ENCODE measurements at regions not wholly inside any gene's neighbourhood (a gene's known extent, or its start where the extent isn't known, plus 50 kb on each side); places are given as distances from the start of the nearest gene placed in this dataset.

DNA sequence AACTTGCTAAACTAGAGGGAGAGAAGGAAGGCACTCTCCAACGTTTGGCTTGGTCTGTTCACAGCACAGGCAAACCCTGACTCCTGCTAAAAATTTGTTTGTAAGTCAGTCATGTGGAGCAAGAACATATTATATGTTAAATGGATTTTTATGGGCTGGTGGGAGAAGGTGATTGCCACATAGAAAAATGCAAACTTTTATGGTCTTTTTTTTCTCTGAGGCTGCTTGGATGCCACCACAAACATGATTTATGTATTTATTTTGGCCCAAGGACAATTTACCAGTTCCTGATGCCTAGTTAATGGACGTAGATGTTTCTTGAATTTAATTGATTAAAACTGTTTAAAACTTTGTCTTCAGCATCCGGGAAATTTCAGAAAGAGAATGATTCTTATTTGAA is 274.2 kb upstream of the MYOCD start:
- TF ChIP-seq, protein P1, sequence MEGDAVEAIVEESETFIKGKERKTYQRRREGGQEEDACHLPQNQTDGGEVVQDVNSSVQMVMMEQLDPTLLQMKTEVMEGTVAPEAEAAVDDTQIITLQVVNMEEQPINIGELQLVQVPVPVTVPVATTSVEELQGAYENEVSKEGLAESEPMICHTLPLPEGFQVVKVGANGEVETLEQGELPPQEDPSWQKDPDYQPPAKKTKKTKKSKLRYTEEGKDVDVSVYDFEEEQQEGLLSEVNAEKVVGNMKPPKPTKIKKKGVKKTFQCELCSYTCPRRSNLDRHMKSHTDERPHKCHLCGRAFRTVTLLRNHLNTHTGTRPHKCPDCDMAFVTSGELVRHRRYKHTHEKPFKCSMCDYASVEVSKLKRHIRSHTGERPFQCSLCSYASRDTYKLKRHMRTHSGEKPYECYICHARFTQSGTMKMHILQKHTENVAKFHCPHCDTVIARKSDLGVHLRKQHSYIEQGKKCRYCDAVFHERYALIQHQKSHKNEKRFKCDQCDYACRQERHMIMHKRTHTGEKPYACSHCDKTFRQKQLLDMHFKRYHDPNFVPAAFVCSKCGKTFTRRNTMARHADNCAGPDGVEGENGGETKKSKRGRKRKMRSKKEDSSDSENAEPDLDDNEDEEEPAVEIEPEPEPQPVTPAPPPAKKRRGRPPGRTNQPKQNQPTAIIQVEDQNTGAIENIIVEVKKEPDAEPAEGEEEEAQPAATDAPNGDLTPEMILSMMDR (IDR thresholded peaks at IDR 0.05): no peak
- TF ChIP-seq ZNF281 (CRISPR knock-in tag; IDR thresholded peaks at IDR 0.05): no peak

Data from WTC11 (cell line).